B cell (primary cell): ENCODE measurements at regions not wholly inside any gene's neighbourhood (a gene's known extent, or its start where the extent isn't known, plus 50 kb on each side); places are given as distances from the start of the nearest gene placed in this dataset.

Experiments
- EZH2 ChIP-seq: IDR thresholded peaks from 2 replicates; pipeline ENCODE4 v1.6.1; 2012; ENCODE audit warnings: borderline replicate concordance, low read depth, mild to moderate bottlenecking, moderate library complexity, low read length; ENCODE audit not compliant: insufficient read depth, poor library complexity, severe bottlenecking
- TF ChIP-seq, protein P1 (sequence below): fragments of 200-600 bp; IDR thresholded peaks from one replicate; pipeline ENCODE4 v1.8.0; 2022; ENCODE audit warnings: antibody characterized with exemption, mild to moderate bottlenecking

- TF ChIP-seq, protein P1, sequence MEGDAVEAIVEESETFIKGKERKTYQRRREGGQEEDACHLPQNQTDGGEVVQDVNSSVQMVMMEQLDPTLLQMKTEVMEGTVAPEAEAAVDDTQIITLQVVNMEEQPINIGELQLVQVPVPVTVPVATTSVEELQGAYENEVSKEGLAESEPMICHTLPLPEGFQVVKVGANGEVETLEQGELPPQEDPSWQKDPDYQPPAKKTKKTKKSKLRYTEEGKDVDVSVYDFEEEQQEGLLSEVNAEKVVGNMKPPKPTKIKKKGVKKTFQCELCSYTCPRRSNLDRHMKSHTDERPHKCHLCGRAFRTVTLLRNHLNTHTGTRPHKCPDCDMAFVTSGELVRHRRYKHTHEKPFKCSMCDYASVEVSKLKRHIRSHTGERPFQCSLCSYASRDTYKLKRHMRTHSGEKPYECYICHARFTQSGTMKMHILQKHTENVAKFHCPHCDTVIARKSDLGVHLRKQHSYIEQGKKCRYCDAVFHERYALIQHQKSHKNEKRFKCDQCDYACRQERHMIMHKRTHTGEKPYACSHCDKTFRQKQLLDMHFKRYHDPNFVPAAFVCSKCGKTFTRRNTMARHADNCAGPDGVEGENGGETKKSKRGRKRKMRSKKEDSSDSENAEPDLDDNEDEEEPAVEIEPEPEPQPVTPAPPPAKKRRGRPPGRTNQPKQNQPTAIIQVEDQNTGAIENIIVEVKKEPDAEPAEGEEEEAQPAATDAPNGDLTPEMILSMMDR = no peak
- TF ChIP-seq EZH2 = no peak
Measured at GRCh38 chr17:27366437-27366836, 72.5 kb downstream of the WSB1 start.
